ENCODE measurements at regions not wholly inside any gene's neighbourhood (a gene's known extent, or its start where the extent isn't known, plus 50 kb on each side); places are given as distances from the start of the nearest gene placed in this dataset.
A peak's percentile ranks its signal among the peaks of the same experiment; 100 is the strongest.

GRCh38 chr6:43924222-43924702 is 154.3 kb downstream of the VEGFA start:
- BruUV-seq (replicated peaks): no TSS peak
- RAD21 ChIA-PET (ENCODE audit: unreplicated experiment): interaction anchor here (1.0 to 1.2 kb wide), 2 partner anchors 40 to 76 kb away, joined by 3 read pairs; no protein-coding TSS in a partner anchor
- WGBS (ENCODE audit: insufficient coverage, insufficient replicate concordance, low lambda C conversion rate, missing lambda C conversion rate): 5% methylated on average over 12 of the region's 12 CpGs
- Histone ChIP-seq H3K79me2 (ENCODE audit: control insufficient read depth, insufficient read depth, low read length) (no peaks in the 10 kb centered on the region), H3K36me3 (ENCODE audit: control insufficient read depth in 2 of 2, insufficient read depth in 2 of 2, low read length in 1 of 2) (no peaks in the 10 kb centered on the region), H3K4me2 (ENCODE audit: control insufficient read depth, insufficient read depth) (no peak overlapping the region), H3K4me3 (no peak overlapping the region), H3K4me1 (ENCODE audit: control insufficient read depth, insufficient read depth, low read length) (peaks cover 7% of the 10 kb centered on the region; the same call in 1 of the 2 replicates), H3K27ac (ENCODE audit: control insufficient read depth, insufficient read depth) (no peak overlapping the region), H3K27me3 (replicated peaks in 1 of 2; ENCODE audit: control insufficient read depth in 2 of 2, insufficient read depth in 2 of 2, low read length in 1 of 2) (no peaks in the 10 kb centered on the region), H3K9me3 (replicated peaks; ENCODE audit: control insufficient read depth, insufficient read depth, low read length) (no peaks in the 10 kb centered on the region), H3K9ac (ENCODE audit: control insufficient read depth, insufficient read depth, low read length) (no peak overlapping the region), H2AFZ (ENCODE audit: control insufficient read depth, low read depth, low read length) (no peak overlapping the region), H4K20me1 (ENCODE audit: control insufficient read depth, insufficient read depth) (no peaks in the 10 kb centered on the region)
- DNase-seq (ENCODE audit: low read depth, low spot score): peak; percentile 21
- no peak for FAIRE-seq
- in situ Hi-C loops (cut with MboI) (no loop called here), intact Hi-C loops (cut with micrococcal nuclease; ENCODE audit: unreplicated experiment) (no loop called here)
- CTCF ChIA-PET: interaction anchor here (0.6 to 1.8 kb wide), 4 partner anchors 22 to 150 kb away, joined by 3 to 4 read pairs (median 3); no protein-coding TSS in a partner anchor
- ATAC-seq: peak; percentile 91
- POLR2A ChIA-PET: interaction anchor here (1.0 to 1.1 kb wide), 2 partner anchors 13 to 29 kb away, joined by 3 to 4 read pairs; no protein-coding TSS in a partner anchor
- SMC1A ChIA-PET (ENCODE audit: uncharacterized antibody, unreplicated experiment): interaction anchor here (0.7 to 1.9 kb wide), 7 partner anchors 9 to 76 kb away, joined by 3 to 6 read pairs (median 3); no protein-coding TSS in a partner anchor
- TF ChIP-seq, protein P1, sequence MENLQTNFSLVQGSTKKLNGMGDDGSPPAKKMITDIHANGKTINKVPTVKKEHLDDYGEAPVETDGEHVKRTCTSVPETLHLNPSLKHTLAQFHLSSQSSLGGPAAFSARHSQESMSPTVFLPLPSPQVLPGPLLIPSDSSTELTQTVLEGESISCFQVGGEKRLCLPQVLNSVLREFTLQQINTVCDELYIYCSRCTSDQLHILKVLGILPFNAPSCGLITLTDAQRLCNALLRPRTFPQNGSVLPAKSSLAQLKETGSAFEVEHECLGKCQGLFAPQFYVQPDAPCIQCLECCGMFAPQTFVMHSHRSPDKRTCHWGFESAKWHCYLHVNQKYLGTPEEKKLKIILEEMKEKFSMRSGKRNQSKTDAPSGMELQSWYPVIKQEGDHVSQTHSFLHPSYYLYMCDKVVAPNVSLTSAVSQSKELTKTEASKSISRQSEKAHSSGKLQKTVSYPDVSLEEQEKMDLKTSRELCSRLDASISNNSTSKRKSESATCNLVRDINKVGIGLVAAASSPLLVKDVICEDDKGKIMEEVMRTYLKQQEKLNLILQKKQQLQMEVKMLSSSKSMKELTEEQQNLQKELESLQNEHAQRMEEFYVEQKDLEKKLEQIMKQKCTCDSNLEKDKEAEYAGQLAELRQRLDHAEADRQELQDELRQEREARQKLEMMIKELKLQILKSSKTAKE (IDR thresholded peaks at IDR 0.05; ENCODE audit: low read depth, poor library complexity, severe bottlenecking): no peak
- TF ChIP-seq NKRF (conservative IDR thresholded peaks at IDR 0.05) (no peak), ZNF24 (IDR thresholded peaks at IDR 0.05) (no peak), NFIC (IDR thresholded peaks at IDR 0.05; ENCODE audit: low read depth, low read length) (no peak), GABPA (IDR thresholded peaks at IDR 0.05; ENCODE audit: low read depth) (no peak), MYC (IDR thresholded peaks at IDR 0.05; ENCODE audit: insufficient read depth, insufficient read length, insufficient replicate concordance, low read length, severe bottlenecking) (no peak), NBN (IDR thresholded peaks at IDR 0.05) (no peak), GATAD2B (conservative IDR thresholded peaks at IDR 0.05; ENCODE audit: low read depth) (peak; percentile 61; the same call in 1 of the 2 replicates), BMI1 (IDR thresholded peaks at IDR 0.05; ENCODE audit: borderline replicate concordance) (no peak), BHLHE40 (IDR thresholded peaks at IDR 0.05; ENCODE audit: borderline replicate concordance in 1 of 2, low read depth in 2 of 2, low read length in 1 of 2) (peak in 1 of 2 experiments; percentile 34; a peak in 1 of 4 replicates), WRNIP1 (IDR thresholded peaks at IDR 0.05; ENCODE audit: borderline replicate concordance, low read depth, low read length) (no peak), HCFC1 (IDR thresholded peaks at IDR 0.05; ENCODE audit: low read length) (no peak), EGR1 (IDR thresholded peaks at IDR 0.05; ENCODE audit: borderline replicate concordance in 1 of 2, low read depth in 2 of 2, low read length in 2 of 2) (no peak), MTA3 (IDR thresholded peaks at IDR 0.05; ENCODE audit: borderline replicate concordance, low read length) (no peak), EP300 (IDR thresholded peaks at IDR 0.05; ENCODE audit: borderline replicate concordance in 1 of 2, control insufficient read depth in 1 of 2, low read depth in 2 of 2, low read length in 2 of 2) (no peak), IKZF2 (IDR thresholded peaks at IDR 0.05) (peak in 1 of 2 experiments; percentile 22; a peak in 1 of 4 replicates)
- TF ChIP-seq, protein P2, sequence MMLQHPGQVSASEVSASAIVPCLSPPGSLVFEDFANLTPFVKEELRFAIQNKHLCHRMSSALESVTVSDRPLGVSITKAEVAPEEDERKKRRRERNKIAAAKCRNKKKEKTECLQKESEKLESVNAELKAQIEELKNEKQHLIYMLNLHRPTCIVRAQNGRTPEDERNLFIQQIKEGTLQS (IDR thresholded peaks at IDR 0.05; ENCODE audit: borderline replicate concordance, extremely low read depth, low read depth, low read length): no peak
- TF ChIP-seq, protein P3, sequence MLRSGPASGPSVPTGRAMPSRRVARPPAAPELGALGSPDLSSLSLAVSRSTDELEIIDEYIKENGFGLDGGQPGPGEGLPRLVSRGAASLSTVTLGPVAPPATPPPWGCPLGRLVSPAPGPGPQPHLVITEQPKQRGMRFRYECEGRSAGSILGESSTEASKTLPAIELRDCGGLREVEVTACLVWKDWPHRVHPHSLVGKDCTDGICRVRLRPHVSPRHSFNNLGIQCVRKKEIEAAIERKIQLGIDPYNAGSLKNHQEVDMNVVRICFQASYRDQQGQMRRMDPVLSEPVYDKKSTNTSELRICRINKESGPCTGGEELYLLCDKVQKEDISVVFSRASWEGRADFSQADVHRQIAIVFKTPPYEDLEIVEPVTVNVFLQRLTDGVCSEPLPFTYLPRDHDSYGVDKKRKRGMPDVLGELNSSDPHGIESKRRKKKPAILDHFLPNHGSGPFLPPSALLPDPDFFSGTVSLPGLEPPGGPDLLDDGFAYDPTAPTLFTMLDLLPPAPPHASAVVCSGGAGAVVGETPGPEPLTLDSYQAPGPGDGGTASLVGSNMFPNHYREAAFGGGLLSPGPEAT (IDR thresholded peaks at IDR 0.05; ENCODE audit: low read depth): no peak
